ENCODE measurements at regions not wholly inside any gene's neighbourhood (a gene's known extent, or its start where the extent isn't known, plus 50 kb on each side); places are given as distances from the start of the nearest gene placed in this dataset.
"Not testable (repeated sequence)": the region's sequence is repeated elsewhere in the genome, so short reads cannot be mapped to it uniquely, and the experiment has no call there.

GRCh38 chr2:184091456-184091855, 506.9 kb upstream of the ZNF804A start:
- FAIRE-seq = no peak
- no peak for DNase-seq (ENCODE audit: insufficient read length)

GRCh38 chr2:184113696-184114403, 484.5 kb upstream of the ZNF804A start:
- DNase-seq (ENCODE audit: insufficient read length) (no peak), FAIRE-seq (no peak)
- TF ChIP-seq POLR2A (IDR thresholded peaks at IDR 0.05; ENCODE audit: low read depth, low read length) (no peak), POLR2AphosphoS5 (IDR thresholded peaks at IDR 0.05; ENCODE audit: low read depth, low read length) (no peak), TAF1 (IDR thresholded peaks at IDR 0.05; ENCODE audit: borderline replicate concordance, low read depth, low read length) (no peak)

More at GRCh38 chr2:184091456-184091855, 506.9 kb upstream of the ZNF804A start:
- TF ChIP-seq POLR2AphosphoS5 (IDR thresholded peaks at IDR 0.05; ENCODE audit: low read depth, low read length) = no peak
- TF ChIP-seq TAF1 (IDR thresholded peaks at IDR 0.05; ENCODE audit: borderline replicate concordance, low read depth, low read length) = no peak
- no peak for TF ChIP-seq POLR2A (IDR thresholded peaks at IDR 0.05; ENCODE audit: low read depth, low read length)

- FAIRE-seq = no peak
- TF ChIP-seq POLR2AphosphoS5 (IDR thresholded peaks at IDR 0.05; ENCODE audit: low read depth, low read length) (no peak), TAF1 (IDR thresholded peaks at IDR 0.05; ENCODE audit: borderline replicate concordance, low read depth, low read length) (no peak), POLR2A (IDR thresholded peaks at IDR 0.05; ENCODE audit: low read depth, low read length) (no peak)
- no peak for DNase-seq (ENCODE audit: insufficient read length)
These were observed 483.9 kb upstream of the ZNF804A start for GRCh38 chr2:184114439-184114838.

- TF ChIP-seq POLR2A (IDR thresholded peaks at IDR 0.05; ENCODE audit: low read depth, low read length) (no peak), TAF1 (IDR thresholded peaks at IDR 0.05; ENCODE audit: borderline replicate concordance, low read depth, low read length) (no peak), POLR2AphosphoS5 (IDR thresholded peaks at IDR 0.05; ENCODE audit: low read depth, low read length) (no peak)
- FAIRE-seq (no peak), DNase-seq (ENCODE audit: insufficient read length) (no peak)
These were observed 478.1 kb upstream of the ZNF804A start for GRCh38 chr2:184119989-184120800.

- TF ChIP-seq POLR2AphosphoS5 (IDR thresholded peaks at IDR 0.05; ENCODE audit: low read depth, low read length) (no peak), TAF1 (IDR thresholded peaks at IDR 0.05; ENCODE audit: borderline replicate concordance, low read depth, low read length) (no peak), POLR2A (IDR thresholded peaks at IDR 0.05; ENCODE audit: low read depth, low read length) (no peak)
- DNase-seq (ENCODE audit: insufficient read length) (no peak), FAIRE-seq (no peak)
These were observed 472.5 kb upstream of the ZNF804A start for GRCh38 chr2:184125867-184126266.

- TF ChIP-seq POLR2AphosphoS5 (IDR thresholded peaks at IDR 0.05; ENCODE audit: low read depth, low read length) = no peak
- TF ChIP-seq POLR2A (IDR thresholded peaks at IDR 0.05; ENCODE audit: low read depth, low read length) = no peak
- no peak for TF ChIP-seq TAF1 (IDR thresholded peaks at IDR 0.05; ENCODE audit: borderline replicate concordance, low read depth, low read length)
- FAIRE-seq (no peak), DNase-seq (ENCODE audit: insufficient read length) (no peak)
These were observed 469.3 kb upstream of the ZNF804A start for GRCh38 chr2:184129073-184129472.

- FAIRE-seq = no peak
- TF ChIP-seq TAF1 (IDR thresholded peaks at IDR 0.05; ENCODE audit: borderline replicate concordance, low read depth, low read length) (no peak), POLR2AphosphoS5 (IDR thresholded peaks at IDR 0.05; ENCODE audit: low read depth, low read length) (no peak)
- no peak for DNase-seq (ENCODE audit: insufficient read length)
These were observed 460.4 kb upstream of the ZNF804A start for GRCh38 chr2:184137955-184138354.

- FAIRE-seq (no peak), DNase-seq (ENCODE audit: insufficient read length) (no peak)
- TF ChIP-seq POLR2AphosphoS5 (IDR thresholded peaks at IDR 0.05; ENCODE audit: low read depth, low read length) (no peak), POLR2A (IDR thresholded peaks at IDR 0.05; ENCODE audit: low read depth, low read length) (no peak), TAF1 (IDR thresholded peaks at IDR 0.05; ENCODE audit: borderline replicate concordance, low read depth, low read length) (no peak)
These were observed 456.5 kb upstream of the ZNF804A start for GRCh38 chr2:184141866-184142265.

- FAIRE-seq (peak; percentile 38), DNase-seq (ENCODE audit: insufficient read length) (no peak)
- no peak for TF ChIP-seq POLR2AphosphoS5 (IDR thresholded peaks at IDR 0.05; ENCODE audit: low read depth, low read length)
These were observed 443.9 kb upstream of the ZNF804A start for GRCh38 chr2:184154438-184154837.

- FAIRE-seq (no peak), DNase-seq (ENCODE audit: insufficient read length) (no peak)
- TF ChIP-seq TAF1 (IDR thresholded peaks at IDR 0.05; ENCODE audit: borderline replicate concordance, low read depth, low read length) = no peak
- no peak for TF ChIP-seq POLR2A (IDR thresholded peaks at IDR 0.05; ENCODE audit: low read depth, low read length)
- TF ChIP-seq POLR2AphosphoS5 (IDR thresholded peaks at IDR 0.05; ENCODE audit: low read depth, low read length) = no peak
These were observed 442.5 kb upstream of the ZNF804A start for GRCh38 chr2:184155791-184156190.

- FAIRE-seq = no peak
- no peak for TF ChIP-seq TAF1 (IDR thresholded peaks at IDR 0.05; ENCODE audit: borderline replicate concordance, low read depth, low read length)
- no peak for TF ChIP-seq POLR2AphosphoS5 (IDR thresholded peaks at IDR 0.05; ENCODE audit: low read depth, low read length)
- no peak for TF ChIP-seq POLR2A (IDR thresholded peaks at IDR 0.05; ENCODE audit: low read depth, low read length)
These were observed 441.2 kb upstream of the ZNF804A start for GRCh38 chr2:184157141-184157540.

GRCh38 chr2:184162426-184162825, 435.9 kb upstream of the ZNF804A start:
- no peak for DNase-seq (ENCODE audit: insufficient read length)
- no peak for FAIRE-seq
- TF ChIP-seq POLR2AphosphoS5 (IDR thresholded peaks at IDR 0.05; ENCODE audit: low read depth, low read length) (no peak), POLR2A (IDR thresholded peaks at IDR 0.05; ENCODE audit: low read depth, low read length) (no peak), TAF1 (IDR thresholded peaks at IDR 0.05; ENCODE audit: borderline replicate concordance, low read depth, low read length) (no peak)

More at GRCh38 chr2:184157141-184157540, 441.2 kb upstream of the ZNF804A start:
- DNase-seq (ENCODE audit: insufficient read length) = no peak

GRCh38 chr2:184168823-184169222, 429.5 kb upstream of the ZNF804A start:
- not testable (repeated sequence) for FAIRE-seq

More at GRCh38 chr2:184168823-184169222, 429.5 kb upstream of the ZNF804A start:
- DNase-seq (ENCODE audit: insufficient read length) = not testable (repeated sequence)
